ENCODE measurements at regions not wholly inside any gene's neighbourhood (a gene's known extent, or its start where the extent isn't known, plus 50 kb on each side); places are given as distances from the start of the nearest gene placed in this dataset.

- DNase-seq (no peak), ATAC-seq (ENCODE audit: poor library complexity) (no peak)
- intact Hi-C loops (cut with DNase I) = no loop called here
Measured at GRCh38 chr12:58521796-58522195, 398.5 kb downstream of the LRIG3 start.

GRCh38 chr12:58523360-58523759 lies 396.9 kb downstream of the LRIG3 start:
- no peak for DNase-seq
- intact Hi-C loops (cut with DNase I) = no loop called here
- no peak for ATAC-seq (ENCODE audit: poor library complexity)

- intact Hi-C loops (cut with DNase I) = no loop called here
- ATAC-seq (ENCODE audit: poor library complexity) = no peak
- DNase-seq = no peak
Measured at GRCh38 chr12:58528271-58528670, 392.0 kb downstream of the LRIG3 start.

GRCh38 chr12:58529114-58529665 lies 391.1 kb downstream of the LRIG3 start:
- no peak for ATAC-seq (ENCODE audit: poor library complexity)
- intact Hi-C loops (cut with DNase I) = no loop called here

GRCh38 chr12:58529897-58530741 lies 390.2 kb downstream of the LRIG3 start:
- intact Hi-C loops (cut with DNase I) = loop anchor here (5.0 kb wide), 1 partner anchor 617 kb away; no protein-coding TSS in a partner anchor

More at GRCh38 chr12:58529114-58529665, 391.1 kb downstream of the LRIG3 start:
- DNase-seq = no peak

GRCh38 chr12:58530742-58531062 lies 389.6 kb downstream of the LRIG3 start:
- no peak for ATAC-seq (ENCODE audit: poor library complexity)
- intact Hi-C loops (cut with DNase I) = loop anchor here (5.0 kb wide), 1 partner anchor 617 kb away; no protein-coding TSS in a partner anchor

More at GRCh38 chr12:58529897-58530741, 390.2 kb downstream of the LRIG3 start:
- ATAC-seq (ENCODE audit: poor library complexity) = no peak
- no peak for DNase-seq

GRCh38 chr12:58532855-58533608 lies 387.3 kb downstream of the LRIG3 start:
- DNase-seq (no peak), ATAC-seq (ENCODE audit: poor library complexity) (no peak)
- intact Hi-C loops (cut with DNase I) = loop anchor here (5.0 kb wide), 1 partner anchor 614 kb away; no protein-coding TSS in a partner anchor

More at GRCh38 chr12:58530742-58531062, 389.6 kb downstream of the LRIG3 start:
- no peak for DNase-seq

GRCh38 chr12:58533652-58534051 lies 386.7 kb downstream of the LRIG3 start:
- intact Hi-C loops (cut with DNase I) = loop anchor here (5.0 kb wide), 1 partner anchor 614 kb away; no protein-coding TSS in a partner anchor
- ATAC-seq (ENCODE audit: poor library complexity) (no peak), DNase-seq (no peak)

GRCh38 chr12:58537278-58537677 lies 383.0 kb downstream of the LRIG3 start:
- DNase-seq = no peak
- intact Hi-C loops (cut with DNase I) = no loop called here
- ATAC-seq (ENCODE audit: poor library complexity) = no peak

GRCh38 chr12:58539295-58539694 lies 381.0 kb downstream of the LRIG3 start:
- no peak for DNase-seq
- no peak for ATAC-seq (ENCODE audit: poor library complexity)
- intact Hi-C loops (cut with DNase I) = no loop called here

GRCh38 chr12:58540480-58541299 lies 379.6 kb downstream of the LRIG3 start:
- intact Hi-C loops (cut with DNase I) = loop anchor here (5.0 kb wide), 2 partner anchors 547 to 612 kb away; no protein-coding TSS in a partner anchor
- peak; percentile 69 for DNase-seq
- ATAC-seq (ENCODE audit: poor library complexity) = peak; percentile 89

GRCh38 chr12:58541300-58541690 lies 379.0 kb downstream of the LRIG3 start:
- intact Hi-C loops (cut with DNase I) = loop anchor here (5.0 kb wide), 2 partner anchors 546 to 611 kb away; no protein-coding TSS in a partner anchor
- DNase-seq = no peak
- ATAC-seq (ENCODE audit: poor library complexity) = no peak

- ATAC-seq (ENCODE audit: poor library complexity) = no peak
- intact Hi-C loops (cut with DNase I) = loop anchor here (5.0 kb wide), 2 partner anchors 543 to 608 kb away; no protein-coding TSS in a partner anchor
- no peak for DNase-seq
Measured at GRCh38 chr12:58544281-58544680, 376.0 kb downstream of the LRIG3 start.

- ATAC-seq (ENCODE audit: poor library complexity) = no peak
- no peak for DNase-seq
- intact Hi-C loops (cut with DNase I) = no loop called here
Measured at GRCh38 chr12:58547217-58547616, 373.1 kb downstream of the LRIG3 start.

- DNase-seq = no peak
- ATAC-seq (ENCODE audit: poor library complexity) = no peak
- intact Hi-C loops (cut with DNase I) = no loop called here
Measured at GRCh38 chr12:58548801-58549200, 371.5 kb downstream of the LRIG3 start.

- DNase-seq = no peak
- intact Hi-C loops (cut with DNase I) = no loop called here
- no peak for ATAC-seq (ENCODE audit: poor library complexity)
Measured at GRCh38 chr12:58554522-58555157, 365.7 kb downstream of the LRIG3 start.

GRCh38 chr12:58557171-58557570 lies 363.1 kb downstream of the LRIG3 start:
- ATAC-seq (ENCODE audit: poor library complexity) (no peak), DNase-seq (no peak)
- intact Hi-C loops (cut with DNase I) = no loop called here

- intact Hi-C loops (cut with DNase I) = no loop called here
- no peak for ATAC-seq (ENCODE audit: poor library complexity)
- DNase-seq = no peak
Measured at GRCh38 chr12:58557661-58558060, 362.6 kb downstream of the LRIG3 start.

All from Right ventricle myocardium superior (tissue), 1 donor.